PC-9 (cell line): ENCODE measurements at regions not wholly inside any gene's neighbourhood (a gene's known extent, or its start where the extent isn't known, plus 50 kb on each side); places are given as distances from the start of the nearest gene placed in this dataset.

Source experiments
- BruUV-seq: library from RNA; stranded (reverse); fragments of 400-500 nt; replicated peaks from 2 replicates; lab custom pipeline; 2021; lab: Mats Ljungman, UMichigan
- CTCF ChIA-PET: fragments of 300-600 bp; sonication (Branson Sonifier 250); formaldehyde crosslinking; loops from one replicate; lab custom pipeline; 2022; ENCODE audit warnings: antibody characterized with exemption; lab: Charles Lee
- POLR2A ChIA-PET: fragments of 300-600 bp; sonication (Branson Sonifier 250); formaldehyde crosslinking; loops from one replicate; lab custom pipeline; 2022; ENCODE audit warnings: antibody characterized with exemption; ENCODE audit not compliant: unreplicated experiment; lab: Charles Lee
- DNase-seq, 2 experiments: peaks; one replicate each; pipeline versions ENCODE4 v3.0.0 to v3.0.0-alpha.2; 2015 to 2022; ENCODE audit warnings: mixed read lengths in 1 of 2
- H2AFZ ChIP-seq: fragments of 200-600 bp; sonication (generic); 2 replicates; pipeline ENCODE4 v1.8.1; 2017; ENCODE audit warnings: antibody characterized with exemption
- H3F3A ChIP-seq: fragments of 200-600 bp; sonication (generic); 2 replicates; pipeline ENCODE4 v1.8.1; 2017; ENCODE audit warnings: antibody characterized with exemption, mild to moderate bottlenecking, low read depth; ENCODE audit not compliant: insufficient read depth
- H3K27ac ChIP-seq: fragments of 200-600 bp; sonication (generic); 2 replicates; pipeline ENCODE4 v1.6.1; 2016; ENCODE audit warnings: mixed run types
- H3K27me3 ChIP-seq: fragments of 200-600 bp; sonication (generic); 2 replicates; pipeline ENCODE4 v1.6.1; 2016; ENCODE audit warnings: low read depth, mixed run types; ENCODE audit not compliant: insufficient read depth
- H3K36me3 ChIP-seq: fragments of 200-600 bp; sonication (generic); 2 replicates; pipeline ENCODE4 v1.6.1; 2016; ENCODE audit warnings: low read depth, mixed run types
- H3K4me1 ChIP-seq: fragments of 200-600 bp; sonication (generic); replicated peaks from 2 replicates; pipeline ENCODE4 v1.6.1; 2016; ENCODE audit warnings: mixed run types; ENCODE audit not compliant: insufficient read depth
- H3K4me2 ChIP-seq: fragments of 200-600 bp; sonication (generic); 2 replicates; pipeline ENCODE4 v1.6.1; 2017; ENCODE audit warnings: mixed run types
- H3K4me3 ChIP-seq: fragments of 200-600 bp; sonication (generic); 2 replicates; pipeline ENCODE4 v1.6.1; 2016; ENCODE audit warnings: mixed run types
- H3K79me2 ChIP-seq: fragments of 200-600 bp; sonication (generic); 2 replicates; pipeline ENCODE4 v1.6.1; 2017; ENCODE audit warnings: low read depth, mixed run types
- H3K9me2 ChIP-seq: fragments of 200-600 bp; sonication (generic); 2 replicates; pipeline ENCODE4 v1.8.1; 2017; ENCODE audit warnings: mild to moderate bottlenecking; ENCODE audit not compliant: insufficient read depth
- H3K9me3 ChIP-seq: fragments of 200-600 bp; sonication (generic); 2 replicates; pipeline ENCODE4 v1.8.1; 2016; ENCODE audit warnings: low read depth; ENCODE audit not compliant: insufficient read depth
- H4K20me1 ChIP-seq: fragments of 200-600 bp; sonication (generic); 2 replicates; pipeline ENCODE4 v1.8.1; 2017; ENCODE audit not compliant: insufficient read depth
- CTCF ChIP-seq: fragments of 200-600 bp; sonication (generic); conservative IDR thresholded peaks from 2 replicates; pipeline ENCODE4 v1.6.1; 2017; ENCODE audit warnings: mixed run types, antibody characterized with exemption, mild to moderate bottlenecking, moderate library complexity
- EZH2 ChIP-seq: fragments of 200-600 bp; sonication (generic); IDR thresholded peaks from 2 replicates; pipeline ENCODE4 v1.8.0; 2017; ENCODE audit warnings: antibody characterized with exemption, low read depth
- intact Hi-C: fragments of 100-400 bp; cut with micrococcal nuclease; formaldehyde crosslinking; loops from one replicate; pipeline ENCODE4 v1.10.0; 2022; ENCODE audit not compliant: unreplicated experiment

GRCh38 chr4:127448986-127449385 is 183.8 kb upstream of the INTU start:
- Histone ChIP-seq H3K79me2 (no peaks in the 10 kb centered on the region), H2AFZ (no peak overlapping the region), H3K4me3 (no peak overlapping the region), H3K9me2 (no peaks in the 10 kb centered on the region), H3K9me3 (no peaks in the 10 kb centered on the region), H3K36me3 (no peaks in the 10 kb centered on the region), H3K4me1 (no peaks in the 10 kb centered on the region), H3K4me2 (no peak overlapping the region), H4K20me1 (no peaks in the 10 kb centered on the region), H3F3A (no peaks in the 10 kb centered on the region), H3K27ac (no peak overlapping the region), H3K27me3 (no peaks in the 10 kb centered on the region)
- intact Hi-C loops, result no loop called here
- BruUV-seq, result no TSS peak
- CTCF ChIA-PET, result no interaction called here
- no peak for TF ChIP-seq CTCF
- DNase-seq, result no peak
- POLR2A ChIA-PET, result no interaction called here

- Histone ChIP-seq H2AFZ (no peak overlapping the region), H3K9me3 (no peaks in the 10 kb centered on the region), H3K4me1 (no peaks in the 10 kb centered on the region), H3K4me3 (no peak overlapping the region), H4K20me1 (no peaks in the 10 kb centered on the region), H3K9me2 (no peaks in the 10 kb centered on the region), H3K27me3 (no peaks in the 10 kb centered on the region), H3K4me2 (no peak overlapping the region), H3K27ac (no peak overlapping the region), H3K79me2 (no peaks in the 10 kb centered on the region), H3K36me3 (no peaks in the 10 kb centered on the region), H3F3A (no peaks in the 10 kb centered on the region)
- no TSS peak for BruUV-seq
- POLR2A ChIA-PET, result no interaction called here
- no peak for DNase-seq
- TF ChIP-seq CTCF, result no peak
- no peak for TF ChIP-seq EZH2
- CTCF ChIA-PET, result no interaction called here
- intact Hi-C loops, result no loop called here
Measured at GRCh38 chr4:127449449-127449848, 183.3 kb upstream of the INTU start.

GRCh38 chr4:127450276-127450675 is 182.5 kb upstream of the INTU start:
- no peak overlapping the region for H3K4me3 ChIP-seq
- TF ChIP-seq EZH2 (no peak), CTCF (no peak)
- H3K36me3 ChIP-seq, result no peaks in the 10 kb centered on the region
- no peaks in the 10 kb centered on the region for H4K20me1 ChIP-seq
- no TSS peak for BruUV-seq
- POLR2A ChIA-PET, result no interaction called here
- H3K27ac ChIP-seq, result no peak overlapping the region
- no peaks in the 10 kb centered on the region for H3K79me2 ChIP-seq
- no peaks in the 10 kb centered on the region for H3K9me2 ChIP-seq
- no peaks in the 10 kb centered on the region for H3F3A ChIP-seq
- DNase-seq, result no peak
- H3K4me2 ChIP-seq, result no peak overlapping the region
- no peaks in the 10 kb centered on the region for H3K9me3 ChIP-seq
- CTCF ChIA-PET, result no interaction called here
- H3K4me1 ChIP-seq, result no peaks in the 10 kb centered on the region
- H2AFZ ChIP-seq, result no peak overlapping the region
- intact Hi-C loops, result no loop called here
- H3K27me3 ChIP-seq, result no peaks in the 10 kb centered on the region
